Pancreas (tissue), 10 donors: ENCODE measurements at regions not wholly inside any gene's neighbourhood (a gene's known extent, or its start where the extent isn't known, plus 50 kb on each side); places are given as distances from the start of the nearest gene placed in this dataset.

Source experiments
- ATAC-seq, 4 donors: fragments of 200-7000 bp; cut with Tn5 transposase; one replicate each; pipeline versions ENCODE4 v1.8.0 to v1.9.1; 2020; ENCODE audit warnings: mild to moderate bottlenecking in 4 of 4, moderate library complexity in 4 of 4
- DNase-seq, 6 donors: peaks; one replicate each; pipeline ENCODE4 v3.0.0-alpha.2; 2020
- FAIRE-seq: peaks from 2 replicates; lab custom pipeline; 2012; peaks lifted over from hg19 to GRCh38; lab: Jason Lieb, UNC
- H3K27ac ChIP-seq, 4 donors: fragments of 200-600 bp; sonication (generic); 1 replicate in 3 of 4; 2 replicates in 1 of 4; pipeline versions ENCODE4 v1.5.0 to v1.8.0; 2020
- H3K27me3 ChIP-seq, 4 donors: fragments of 200-600 bp; one replicate each; pipeline ENCODE4 v1.8.0; 2021
- H3K36me3 ChIP-seq, 3 donors: fragments of 200-600 bp; sonication (generic) in 1 of 3; one replicate each; pipeline versions ENCODE4 v1.5.0 to v1.8.0; 2020 to 2021
- H3K4me1 ChIP-seq, 3 donors: fragments of 200-600 bp; one replicate each; pipeline ENCODE4 v1.8.0; 2021
- H3K4me3 ChIP-seq, 4 donors: fragments of 200-600 bp; sonication (generic) in 2 of 4; one replicate each; pipeline versions ENCODE4 v1.5.0 to v1.8.0; 2020 to 2021
- H3K9me3 ChIP-seq, 4 donors: fragments of 200-600 bp; one replicate each; pipeline ENCODE4 v1.8.0; 2021
- WGBS, 2 donors: extraction: QIAGEN DNeasy Blood & Tissue Kit; methylation state at CpG; one replicate each; pipeline ENCODE4 v1.1.7; 2013; 5-methylcytosine and 5-hydroxymethylcytosine counted together
- intact Hi-C, 3 donors: fragments of 100-400 bp; cut with DNase I; formaldehyde crosslinking; loops; one replicate each; pipeline versions ENCODE4 v1.11.1 to v1.14.2; 2022
- TF ChIP-seq, protein P1 (sequence below), 4 donors: fragments of 200-600 bp; sonication (generic) in 3 of 4; IDR thresholded peaks; one replicate each; pipeline versions ENCODE4 v1.5.0 to v1.8.0; 2021; ENCODE audit warnings: antibody characterized with exemption in 4 of 4
- donor health status: healthy with polysubstance abuse.
- donor health status: DM: no; HTN: no; CAD: no; lungs with moderate emphysema.
- donor health status: DM: no; HTN: no; CAD: no.
- donor health status: control.
- donor health status: control.
- donor health status: Bipolar disorder and iron deficiency.
- donor health status: DM: yes; HTN: yes; CAD: no.
- donor health status: DM: no; HTN: no; CAD: no.
- donor health status: DM: no; HTN: no; CAD: no.
- donor health status: DM: yes; HTN: yes; CAD: no.

DNA sequence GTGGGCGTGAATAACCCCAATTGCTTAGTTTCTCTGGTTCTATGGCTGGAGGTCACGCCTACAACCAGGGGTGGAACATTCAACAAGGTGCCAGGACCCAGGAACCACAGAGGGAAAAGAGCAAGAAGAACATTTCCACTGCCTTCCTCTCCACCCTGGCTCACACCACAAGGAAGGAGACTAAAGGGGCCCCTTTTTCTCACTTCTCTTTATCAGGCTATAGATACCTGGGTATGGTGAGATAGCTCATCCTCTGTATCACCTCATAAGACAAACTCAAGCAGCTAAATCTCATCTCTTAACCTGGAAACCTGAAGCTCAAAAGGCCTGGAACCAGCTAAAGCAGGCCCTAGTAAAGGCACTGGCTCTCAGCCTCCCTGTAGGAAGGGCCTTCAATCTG is 438.8 kb upstream of the OLFM3 start:
- Histone ChIP-seq H3K27ac (no peak overlapping the region), H3K4me3 (no peak overlapping the region), H3K36me3 (no peaks in the 10 kb centered on the region), H3K9me3 (no peaks in the 10 kb centered on the region), H3K27me3 (no peaks in the 10 kb centered on the region), H3K4me1 (no peaks in the 10 kb centered on the region)
- FAIRE-seq: no peak
- TF ChIP-seq, protein P1, sequence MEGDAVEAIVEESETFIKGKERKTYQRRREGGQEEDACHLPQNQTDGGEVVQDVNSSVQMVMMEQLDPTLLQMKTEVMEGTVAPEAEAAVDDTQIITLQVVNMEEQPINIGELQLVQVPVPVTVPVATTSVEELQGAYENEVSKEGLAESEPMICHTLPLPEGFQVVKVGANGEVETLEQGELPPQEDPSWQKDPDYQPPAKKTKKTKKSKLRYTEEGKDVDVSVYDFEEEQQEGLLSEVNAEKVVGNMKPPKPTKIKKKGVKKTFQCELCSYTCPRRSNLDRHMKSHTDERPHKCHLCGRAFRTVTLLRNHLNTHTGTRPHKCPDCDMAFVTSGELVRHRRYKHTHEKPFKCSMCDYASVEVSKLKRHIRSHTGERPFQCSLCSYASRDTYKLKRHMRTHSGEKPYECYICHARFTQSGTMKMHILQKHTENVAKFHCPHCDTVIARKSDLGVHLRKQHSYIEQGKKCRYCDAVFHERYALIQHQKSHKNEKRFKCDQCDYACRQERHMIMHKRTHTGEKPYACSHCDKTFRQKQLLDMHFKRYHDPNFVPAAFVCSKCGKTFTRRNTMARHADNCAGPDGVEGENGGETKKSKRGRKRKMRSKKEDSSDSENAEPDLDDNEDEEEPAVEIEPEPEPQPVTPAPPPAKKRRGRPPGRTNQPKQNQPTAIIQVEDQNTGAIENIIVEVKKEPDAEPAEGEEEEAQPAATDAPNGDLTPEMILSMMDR (IDR thresholded peaks at IDR 0.05): no peak
- no peak for DNase-seq
- no peak for ATAC-seq
- intact Hi-C loops: no loop called here
- WGBS, 2 donors: 42 to 62% methylated on average over 2 of the region's 2 CpGs

DNA sequence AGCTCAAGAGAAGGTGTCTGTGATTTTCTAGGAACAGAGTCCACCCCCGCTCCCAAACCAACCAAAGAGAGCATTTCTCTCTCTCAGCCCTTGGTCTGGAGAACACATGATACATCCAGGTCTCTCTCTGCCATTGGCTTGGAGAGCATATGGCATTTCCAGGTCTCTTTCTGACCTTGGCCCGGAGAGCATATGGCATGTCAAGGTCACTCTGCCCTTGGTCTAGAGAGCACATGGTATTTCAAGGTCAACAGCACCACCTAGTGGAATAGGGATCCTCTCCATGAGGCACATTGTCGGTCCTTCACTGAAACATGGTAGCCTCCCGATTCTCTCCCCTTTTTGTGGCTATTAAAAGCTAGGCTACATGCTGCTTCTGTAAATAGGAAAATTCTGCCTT is 437.7 kb upstream of the OLFM3 start:
- Histone ChIP-seq H3K27me3 (no peaks in the 10 kb centered on the region), H3K4me1 (no peaks in the 10 kb centered on the region), H3K9me3 (no peaks in the 10 kb centered on the region), H3K27ac (no peak overlapping the region), H3K4me3 (no peak overlapping the region), H3K36me3 (no peaks in the 10 kb centered on the region)
- 45 to 51% methylated on average over 4 of the region's 4 CpGs for WGBS, 2 donors
- DNase-seq: no peak
- intact Hi-C loops: no loop called here
- FAIRE-seq: no peak
- TF ChIP-seq, protein P1 (IDR thresholded peaks at IDR 0.05): no peak
- no peak for ATAC-seq

DNA sequence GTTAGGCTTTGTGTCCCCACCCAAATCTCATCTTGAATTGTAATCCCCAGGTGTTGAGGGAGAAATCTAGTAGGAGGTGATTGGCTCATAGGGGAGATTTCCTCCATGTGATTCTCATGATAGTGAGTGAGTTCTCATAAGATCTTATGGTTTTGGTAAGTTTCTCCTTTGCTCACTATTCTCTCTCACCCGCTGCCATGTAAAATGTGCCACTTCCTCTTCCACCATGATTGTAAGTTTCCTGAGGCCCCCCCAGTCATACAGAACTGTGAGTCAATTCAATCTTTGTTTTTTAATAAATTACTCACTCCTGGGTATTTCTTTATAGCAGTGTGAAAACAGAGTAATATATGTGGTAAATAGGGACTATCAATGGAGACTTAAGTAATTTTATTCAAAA is 434.5 kb upstream of the OLFM3 start:
- DNase-seq: no peak
- Histone ChIP-seq H3K27ac (no peak overlapping the region), H3K27me3 (no peaks in the 10 kb centered on the region), H3K9me3 (no peaks in the 10 kb centered on the region), H3K4me3 (no peak overlapping the region), H3K4me1 (no peaks in the 10 kb centered on the region), H3K36me3 (no peaks in the 10 kb centered on the region)
- intact Hi-C loops: no loop called here
- 92 to 94% methylated on average over 1 of the region's 1 CpG for WGBS, 2 donors
- no peak for ATAC-seq
- TF ChIP-seq, protein P1 (IDR thresholded peaks at IDR 0.05): no peak
- no peak for FAIRE-seq

DNA sequence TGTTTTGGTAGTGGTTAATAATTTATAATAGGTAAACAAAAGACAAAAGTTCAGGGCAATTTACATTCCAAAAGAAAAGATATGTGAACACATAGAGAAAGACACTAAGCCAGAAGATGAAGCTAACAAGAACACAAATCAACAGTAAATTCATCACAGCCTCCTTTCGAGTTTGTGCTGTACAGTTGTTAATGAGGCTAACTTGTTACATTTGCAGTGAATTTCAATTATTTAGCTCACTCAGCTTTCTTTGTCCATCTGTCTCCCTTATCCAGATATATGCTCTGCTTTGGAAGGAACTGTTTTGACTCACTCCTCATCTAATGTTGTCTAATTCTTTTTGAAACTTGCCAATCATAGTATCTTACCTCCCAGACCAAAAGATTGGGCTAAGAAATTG is 423.3 kb upstream of the OLFM3 start:
- Histone ChIP-seq H3K4me1 (peaks cover 0 to 13% (median 3%) of the 10 kb centered on the region in 3 donors), H3K27me3 (no peaks in the 10 kb centered on the region), H3K27ac (no peak overlapping the region), H3K4me3 (no peak overlapping the region), H3K36me3 (no peaks in the 10 kb centered on the region), H3K9me3 (peaks cover 0 to 4% (median 0%) of the 10 kb centered on the region in 4 donors)
- FAIRE-seq (no peak), DNase-seq (no peak), ATAC-seq (no peak)
- 6 to 7% methylated on average over 1 of the region's 1 CpG for WGBS, 2 donors
- TF ChIP-seq, protein P1 (IDR thresholded peaks at IDR 0.05): no peak
- intact Hi-C loops: no loop called here
